H1 (cell line): ENCODE measurements at regions not wholly inside any gene's neighbourhood (a gene's known extent, or its start where the extent isn't known, plus 50 kb on each side); places are given as distances from the start of the nearest gene placed in this dataset.

ENCODE experiments used
- CTCF ChIA-PET: fragments of 300-600 bp; sonication (Branson Sonifier 250); formaldehyde crosslinking; loops from one replicate; lab custom pipeline; 2021; ENCODE audit not compliant: partially characterized antibody; lab: Charles Lee
- POLR2A ChIA-PET: fragments of 300-600 bp; sonication (Branson Sonifier 250); formaldehyde crosslinking; loops from one replicate; lab custom pipeline; 2021; ENCODE audit warnings: inconsistent platforms; ENCODE audit not compliant: partially characterized antibody; lab: Charles Lee
- DNase-seq, 2 experiments: peaks; one replicate each; pipeline versions ENCODE4 v3.0.0 to v3.0.0-alpha.2; 2010 to 2022; ENCODE audit warnings: low spot score in 2 of 2, low read depth in 1 of 2, mixed read lengths in 1 of 2
- FAIRE-seq: peaks from 2 replicates; lab custom pipeline; 2011; peaks lifted over from hg19 to GRCh38; lab: Jason Lieb, UNC
- H2AFZ ChIP-seq: 2 replicates; pipeline ENCODE4 v1.8.1; 2012; ENCODE audit warnings: low read length, inconsistent platforms
- H2AK5ac ChIP-seq: 2 replicates; pipeline ENCODE4 v1.6.1; 2013; ENCODE audit warnings: low read depth, low read length
- H2BK120ac ChIP-seq: replicated peaks from 2 replicates; pipeline ENCODE3; 2013; ENCODE audit warnings: low read depth, low read length, inconsistent platforms
- H2BK12ac ChIP-seq: 2 replicates; pipeline ENCODE4 v1.6.1; 2013; ENCODE audit warnings: low read depth, low read length
- H2BK15ac ChIP-seq: 2 replicates; pipeline ENCODE4 v1.6.1; 2013; ENCODE audit warnings: low read length
- H2BK20ac ChIP-seq: 2 replicates; pipeline ENCODE4 v1.6.1; 2013; ENCODE audit warnings: low read length
- H2BK5ac ChIP-seq: 2 replicates; pipeline ENCODE4 v1.6.1; 2013; ENCODE audit warnings: low read depth, low read length
- H3K14ac ChIP-seq: 2 replicates; pipeline ENCODE4 v1.6.1; 2013; ENCODE audit warnings: inconsistent platforms; ENCODE audit not compliant: insufficient read length
- H3K18ac ChIP-seq: 2 replicates; pipeline ENCODE4 v1.6.1; 2013; ENCODE audit warnings: low read length; ENCODE audit errors: extremely low read depth
- H3K23ac ChIP-seq: 2 replicates; pipeline ENCODE4 v1.6.1; 2013; ENCODE audit warnings: inconsistent platforms; ENCODE audit not compliant: insufficient read length
- H3K23me2 ChIP-seq: 2 replicates; pipeline ENCODE4 v1.6.1; 2013; ENCODE audit warnings: low read depth, low read length
- H3K27ac ChIP-seq: 2 replicates; pipeline ENCODE4 v1.6.1; 2011; ENCODE audit warnings: low read depth, low read length, inconsistent platforms
- H3K27me3 ChIP-seq, 4 experiments: replicated peaks in 1 of 4; 1 replicate in 1 of 4; 2 replicates in 3 of 4; pipeline versions ENCODE4 v1.6.1 to v1.8.1; 2011 to 2013; ENCODE audit warnings: low read length in 3 of 4, mild to moderate bottlenecking in 3 of 4, inconsistent platforms in 2 of 4, mixed read lengths in 2 of 4, moderate library complexity in 1 of 4; ENCODE audit not compliant: control insufficient read depth in 3 of 4, insufficient read depth in 3 of 4; ENCODE audit errors: extremely low read depth in 1 of 4
- H3K36me3 ChIP-seq, 4 experiments: 2 replicates each; pipeline versions ENCODE4 v1.6.1 to v1.8.1; 2011 to 2013; ENCODE audit warnings: mild to moderate bottlenecking in 4 of 4, low read length in 3 of 4, moderate library complexity in 2 of 4, control low read depth in 1 of 4, inconsistent platforms in 1 of 4; ENCODE audit not compliant: insufficient read depth in 4 of 4, control insufficient read depth in 2 of 4
- H3K4ac ChIP-seq: replicated peaks from 2 replicates; pipeline ENCODE3; 2013; ENCODE audit warnings: low read length, low read depth, mixed read lengths, inconsistent platforms; ENCODE audit not compliant: insufficient read length
- H3K4me1 ChIP-seq, 4 experiments: replicated peaks in 1 of 4; 1 replicate in 1 of 4; 2 replicates in 3 of 4; pipeline versions ENCODE4 v1.6.1 to v1.8.1; 2011 to 2013; ENCODE audit warnings: low read length in 3 of 4, inconsistent platforms in 2 of 4, mixed read lengths in 1 of 4; ENCODE audit not compliant: insufficient read depth in 4 of 4, control insufficient read depth in 3 of 4
- H3K4me2 ChIP-seq, 2 experiments: 2 replicates each; pipeline versions ENCODE4 v1.6.1 to v1.8.1; 2011 to 2013; ENCODE audit warnings: low read depth in 2 of 2, low read length in 2 of 2, control low read depth in 1 of 2, inconsistent platforms in 1 of 2, mild to moderate bottlenecking in 1 of 2; ENCODE audit not compliant: insufficient read depth in 1 of 2
- H3K4me3 ChIP-seq, 4 experiments: fragments of 200-600, 300-600 bp in 1 of 4; sonication (generic), shearing (Covaris generic), sonication (Bioruptor Twin) in 1 of 4; 2 replicates each; pipeline versions ENCODE4 v1.5.1 to v1.8.1; 2011 to 2016; ENCODE audit warnings: low read length in 4 of 4, low read depth in 3 of 4, control low read depth in 2 of 4, inconsistent platforms in 2 of 4, mild to moderate bottlenecking in 2 of 4, mixed read lengths in 1 of 4, moderate library complexity in 1 of 4; ENCODE audit not compliant: insufficient read depth in 2 of 4; ENCODE audit errors: extremely low read depth in 1 of 4
- H3K56ac ChIP-seq: replicated peaks from 2 replicates; pipeline ENCODE3; 2013; ENCODE audit warnings: low read depth, mild to moderate bottlenecking, mixed read lengths, low read length, inconsistent platforms; ENCODE audit not compliant: insufficient read length
- H3K79me1 ChIP-seq: 2 replicates; pipeline ENCODE4 v1.6.1; 2013; ENCODE audit warnings: low read depth, low read length, control low read depth
- H3K79me2 ChIP-seq, 2 experiments: 2 replicates each; pipeline versions ENCODE4 v1.6.1 to v1.8.1; 2012 to 2013; ENCODE audit warnings: low read length in 2 of 2, mild to moderate bottlenecking in 2 of 2, inconsistent platforms in 1 of 2; ENCODE audit not compliant: insufficient read depth in 2 of 2, control insufficient read depth in 1 of 2
- H3K9ac ChIP-seq, 4 experiments: replicated peaks in 1 of 4; 1 replicate in 1 of 4; 2 replicates in 3 of 4; pipeline versions ENCODE4 v1.6.1 to v1.8.1; 2011 to 2013; ENCODE audit warnings: low read depth in 3 of 4, low read length in 3 of 4, control low read depth in 2 of 4, mild to moderate bottlenecking in 2 of 4, moderate library complexity in 2 of 4, inconsistent platforms in 1 of 4; ENCODE audit errors: extremely low read depth in 1 of 4
- H3K9me3 ChIP-seq, 2 experiments: 2 replicates each; pipeline versions ENCODE4 v1.6.1 to v1.8.1; 2012 to 2013; ENCODE audit warnings: mild to moderate bottlenecking in 2 of 2, moderate library complexity in 2 of 2, control low read depth in 1 of 2, inconsistent platforms in 1 of 2, low read depth in 1 of 2, low read length in 1 of 2, mixed read lengths in 1 of 2; ENCODE audit not compliant: insufficient read depth in 2 of 2
- H4K20me1 ChIP-seq, 2 experiments: replicated peaks in 1 of 2; 2 replicates each; pipeline versions ENCODE3 to v1.8.1; 2011 to 2013; ENCODE audit warnings: inconsistent platforms in 2 of 2, low read length in 2 of 2, mild to moderate bottlenecking in 1 of 2; ENCODE audit not compliant: insufficient read depth in 2 of 2, control insufficient read depth in 1 of 2
- H4K5ac ChIP-seq: 2 replicates; pipeline ENCODE4 v1.6.1; 2013; ENCODE audit warnings: low read length, low read depth, mixed read lengths, inconsistent platforms; ENCODE audit not compliant: insufficient read length
- H4K8ac ChIP-seq: 2 replicates; pipeline ENCODE4 v1.8.0; 2013; ENCODE audit warnings: mild to moderate bottlenecking, moderate library complexity, low read length, inconsistent platforms; ENCODE audit not compliant: insufficient read depth; ENCODE audit errors: extremely low read depth
- H4K91ac ChIP-seq: replicated peaks from 2 replicates; pipeline ENCODE3; 2013; ENCODE audit warnings: low read length, mixed read lengths, inconsistent platforms; ENCODE audit not compliant: insufficient read length
- CEBPB ChIP-seq: IDR thresholded peaks from 2 replicates; pipeline ENCODE4 v1.6.1; 2012; ENCODE audit warnings: low read depth, low read length
- CHD1 ChIP-seq: IDR thresholded peaks from 2 replicates; pipeline ENCODE4 v1.6.1; 2012; ENCODE audit warnings: low read depth, low read length, improper control_type of control experiment
- GABPA ChIP-seq: IDR thresholded peaks from 2 replicates; pipeline ENCODE4 v1.6.1; 2011; ENCODE audit warnings: mild to moderate bottlenecking, low read length, moderate library complexity, borderline replicate concordance; ENCODE audit not compliant: insufficient read depth
- MAFK ChIP-seq: IDR thresholded peaks from 2 replicates; pipeline ENCODE4 v1.6.1; 2012; ENCODE audit warnings: low read depth, mild to moderate bottlenecking, improper control_type of control experiment, low read length
- SUZ12 ChIP-seq: fragments of 200-600 bp; sonication (generic); IDR thresholded peaks from 2 replicates; pipeline ENCODE4 v1.6.1; 2012; ENCODE audit warnings: mild to moderate bottlenecking, inconsistent platforms, low read length, moderate library complexity, mixed read lengths

GRCh38 chr3:190213727-190214126 lies 93.0 kb upstream of the P3H2 start:
- H4K8ac ChIP-seq, result no peak overlapping the region
- no peak overlapping the region for H3K4me2 ChIP-seq
- no peak overlapping the region for H3K14ac ChIP-seq
- no peak overlapping the region for H3K4me3 ChIP-seq
- H3K56ac ChIP-seq, result no peak overlapping the region
- DNase-seq (no peak), FAIRE-seq (no peak)
- CTCF ChIA-PET, result no interaction called here
- H3K4ac ChIP-seq, result no peak overlapping the region
- H3K27me3 ChIP-seq, result no peaks in the 10 kb centered on the region
- H2BK20ac ChIP-seq, result no peak overlapping the region
- no peak overlapping the region for H2BK120ac ChIP-seq
- no peak overlapping the region for H4K91ac ChIP-seq
- no peak overlapping the region for H4K5ac ChIP-seq
- POLR2A ChIA-PET, result no interaction called here
- H3K79me2 ChIP-seq, result no peaks in the 10 kb centered on the region
- H3K79me1 ChIP-seq, result no peaks in the 10 kb centered on the region
- H3K9me3 ChIP-seq, result no peaks in the 10 kb centered on the region
- H3K23me2 ChIP-seq, result no peaks in the 10 kb centered on the region; the same call in 1 of the 2 replicates
- no peak overlapping the region for H2AK5ac ChIP-seq
- no peak overlapping the region for H3K9ac ChIP-seq
- no peaks in the 10 kb centered on the region for H4K20me1 ChIP-seq
- H3K27ac ChIP-seq, result no peak overlapping the region
- no peak overlapping the region for H2BK12ac ChIP-seq
- H2BK15ac ChIP-seq, result no peak overlapping the region
- no peaks in the 10 kb centered on the region for H3K4me1 ChIP-seq
- no peak overlapping the region for H3K23ac ChIP-seq
- H3K18ac ChIP-seq, result no peak overlapping the region
- H3K36me3 ChIP-seq, result no peaks in the 10 kb centered on the region
- no peak overlapping the region for H2AFZ ChIP-seq
- no peak overlapping the region for H2BK5ac ChIP-seq
- TF ChIP-seq GABPA (no peak), MAFK (peak; percentile 97), CHD1 (no peak), SUZ12 (no peak), CEBPB (no peak)
